Psoas muscle (tissue), 7 donors: ENCODE measurements at regions not wholly inside any gene's neighbourhood (a gene's known extent, or its start where the extent isn't known, plus 50 kb on each side); places are given as distances from the start of the nearest gene placed in this dataset.
"Not testable (repeated sequence)": the region's sequence is repeated elsewhere in the genome, so short reads cannot be mapped to it uniquely, and the experiment has no call there.

ENCODE experiments used
- ATAC-seq, 4 donors: fragments of 200-7000 bp; cut with Tn5 transposase; one replicate each; pipeline ENCODE4 v1.9.1; 2020; ENCODE audit warnings: moderate library complexity in 3 of 4, mild to moderate bottlenecking in 2 of 4
- DNase-seq, 2 donors: peaks; one replicate each; pipeline ENCODE4 v3.0.0-alpha.2; 2020
- H3K27ac ChIP-seq: fragments of 200-600 bp; one replicate; pipeline ENCODE4 v1.8.0; 2022
- H3K27me3 ChIP-seq, 3 donors: fragments of 200-600 bp in 1 of 3; one replicate each; pipeline versions ENCODE4 v1.6.1 to v1.8.0; 2013 to 2022; ENCODE audit warnings: low read length in 2 of 3, mild to moderate bottlenecking in 2 of 3, moderate library complexity in 1 of 3; ENCODE audit not compliant: insufficient read depth in 3 of 3
- H3K36me3 ChIP-seq, 2 donors: fragments of 200-600 bp in 1 of 2; one replicate each; pipeline versions ENCODE4 v1.6.1 to v1.8.0; 2013 to 2022; ENCODE audit warnings: low read depth in 1 of 2, mild to moderate bottlenecking in 1 of 2, moderate library complexity in 1 of 2; ENCODE audit not compliant: insufficient read depth in 1 of 2
- H3K4me1 ChIP-seq: fragments of 200-600 bp; one replicate; pipeline ENCODE4 v1.8.0; 2022
- H3K4me3 ChIP-seq: fragments of 200-600 bp; one replicate; pipeline ENCODE4 v1.8.0; 2022; ENCODE audit warnings: mild to moderate bottlenecking
- H3K9me3 ChIP-seq: fragments of 200-600 bp; one replicate; pipeline ENCODE4 v1.8.0; 2022
- CTCF ChIP-seq: fragments of 200-600 bp; IDR thresholded peaks from one replicate; pipeline ENCODE4 v1.8.0; 2022; ENCODE audit warnings: antibody characterized with exemption
- WGBS, 3 donors: extraction: QIAGEN DNeasy Blood & Tissue Kit; methylation state at CpG; one replicate each; pipeline versions ENCODE4 v1.1.6 to v1.1.7; 2013; 5-methylcytosine and 5-hydroxymethylcytosine counted together
- intact Hi-C, 2 donors: fragments of 100-400 bp; cut with DNase I; formaldehyde crosslinking; loops; one replicate each; pipeline versions ENCODE4 v1.11.0 to v1.14.2; 2022
- donor health status: healthy with polysubstance abuse.
- donor health status: DM: no; HTN: no; CAD: no; lungs with moderate emphysema.
- donor health status: Bipolar disorder and iron deficiency.
- donor health status: healthy.
- donor health status: DM: yes; HTN: yes; CAD: no.
- donor health status: DM: no; HTN: no; CAD: no.
- donor health status: DM: yes; HTN: yes; CAD: no.

- DNase-seq, result no peak
- Histone ChIP-seq H3K4me1 (no peaks in the 10 kb centered on the region), H3K27me3 (peaks cover 0 to 5% (median 0%) of the 10 kb centered on the region in 3 donors), H3K9me3 (peaks cover 3% of the 10 kb centered on the region), H3K36me3 (no peaks in the 10 kb centered on the region), H3K27ac (no peak overlapping the region), H3K4me3 (no peak overlapping the region)
- WGBS, 3 donors, result 57 to 67% (median 59%) methylated on average over 3 of the region's 3 CpGs
- intact Hi-C loops, result no loop called here
- TF ChIP-seq CTCF, result no peak
- ATAC-seq, result no peak
These were observed 89.1 kb downstream of the MED10 start for GRCh38 chr5:6289239-6289638.

- DNase-seq (no peak), ATAC-seq (no peak)
- intact Hi-C loops, result no loop called here
- Histone ChIP-seq H3K9me3 (peaks cover 6% of the 10 kb centered on the region), H3K27ac (no peak overlapping the region), H3K36me3 (no peaks in the 10 kb centered on the region), H3K4me1 (no peaks in the 10 kb centered on the region), H3K27me3 (peaks cover 0 to 5% (median 0%) of the 10 kb centered on the region in 3 donors), H3K4me3 (no peak overlapping the region)
- 37 to 43% (median 40%) methylated on average over 6 of the region's 6 CpGs for WGBS, 3 donors
- TF ChIP-seq CTCF, result no peak
These were observed 91.2 kb downstream of the MED10 start for GRCh38 chr5:6287176-6287575.

GRCh38 chr5:6286404-6286803 is 91.9 kb downstream of the MED10 start:
- no peak for TF ChIP-seq CTCF
- Histone ChIP-seq H3K27me3 (peaks cover 0 to 5% (median 0%) of the 10 kb centered on the region in 3 donors), H3K4me1 (no peaks in the 10 kb centered on the region), H3K4me3 (no peak overlapping the region), H3K36me3 (no peaks in the 10 kb centered on the region), H3K9me3 (peaks cover 6% of the 10 kb centered on the region), H3K27ac (no peak overlapping the region)
- ATAC-seq, result no peak
- intact Hi-C loops, result no loop called here
- WGBS, 3 donors, result 85 to 91% (median 87%) methylated on average over 7 of the region's 7 CpGs
- DNase-seq, result no peak

- not testable (repeated sequence) for H3K4me3 ChIP-seq
These were observed 93.9 kb downstream of the MED10 start for GRCh38 chr5:6284491-6284890.

GRCh38 chr5:6282352-6282751 is 96.0 kb downstream of the MED10 start:
- no peak overlapping the region for H3K4me3 ChIP-seq
- peaks cover 6% of the 10 kb centered on the region for H3K9me3 ChIP-seq
- H3K4me1 ChIP-seq, result no peaks in the 10 kb centered on the region
- ATAC-seq (no peak), DNase-seq (no peak)
- TF ChIP-seq CTCF, result no peak
- intact Hi-C loops, result no loop called here
- H3K36me3 ChIP-seq, result no peaks in the 10 kb centered on the region
- no peak overlapping the region for H3K27ac ChIP-seq
- H3K27me3 ChIP-seq, result peaks cover 0 to 5% (median 0%) of the 10 kb centered on the region in 3 donors
- WGBS, 3 donors, result 70 to 81% (median 78%) methylated on average over 1 of the region's 1 CpG

More at GRCh38 chr5:6284491-6284890, 93.9 kb downstream of the MED10 start:
- H3K27ac ChIP-seq, H3K4me1 ChIP-seq, ATAC-seq, H3K9me3 ChIP-seq, H3K27me3 ChIP-seq, H3K36me3 ChIP-seq, intact Hi-C loops, DNase-seq: not testable (repeated sequence)
